Thyroid gland (tissue), 4 donors: ENCODE measurements at regions not wholly inside any gene's neighbourhood (a gene's known extent, or its start where the extent isn't known, plus 50 kb on each side); places are given as distances from the start of the nearest gene placed in this dataset.

Experiments
- DNase-seq, 2 donors: peaks; one replicate each; pipeline ENCODE4 v3.0.0-alpha.2; 2019
- H3K27ac ChIP-seq, 3 donors: fragments of 200-600 bp; sonication (generic); 1 replicate in 2 of 3; 2 replicates in 1 of 3; pipeline ENCODE4 v1.5.1; 2016 to 2019; ENCODE audit warnings: mild to moderate bottlenecking in 1 of 3, moderate library complexity in 1 of 3
- H3K27me3 ChIP-seq: fragments of 200-600 bp; sonication (generic); one replicate; pipeline ENCODE4 v1.5.1; 2019
- H3K36me3 ChIP-seq, 2 donors: fragments of 200-600 bp; sonication (generic); one replicate each; pipeline ENCODE4 v1.5.1; 2016 to 2019
- H3K4me1 ChIP-seq, 2 donors: fragments of 200-600 bp; sonication (generic); one replicate each; pipeline ENCODE4 v1.5.1; 2017 to 2019
- H3K4me3 ChIP-seq, 3 donors: fragments of 200-600 bp; sonication (generic); replicated peaks in 1 of 3; 1 replicate in 2 of 3; 2 replicates in 1 of 3; pipeline ENCODE4 v1.5.1; 2016; ENCODE audit warnings: mild to moderate bottlenecking in 1 of 3
- H3K9me3 ChIP-seq: fragments of 200-600 bp; sonication (generic); one replicate; pipeline ENCODE4 v1.5.1; 2017
- POLR2A ChIP-seq, 2 donors: fragments of 450-650 bp; IDR thresholded peaks; one replicate each; pipeline ENCODE4 v1.6.1; 2017; ENCODE audit warnings: antibody characterized with exemption in 2 of 2, mild to moderate bottlenecking in 2 of 2, moderate library complexity in 1 of 2
- WGBS, 2 donors: methylation state at CpG; one replicate each; pipeline ENCODE4 v1.1.5; 2017; 5-methylcytosine and 5-hydroxymethylcytosine counted together
- intact Hi-C: fragments of 100-400 bp; cut with DNase I; formaldehyde crosslinking; loops from one replicate; pipeline ENCODE4 v1.15.1; 2023
- TF ChIP-seq, protein P1 (sequence below), 6 experiments: fragments of 200-600 bp in 3 of 6; fragments of 450-650 bp in 3 of 6; sonication (generic) in 3 of 6; IDR thresholded peaks; one replicate each; pipeline ENCODE4 v1.5.1; 2016 to 2019; ENCODE audit warnings: antibody characterized with exemption in 6 of 6, mild to moderate bottlenecking in 2 of 6, inconsistent platforms in 1 of 6, moderate library complexity in 1 of 6

DNA sequence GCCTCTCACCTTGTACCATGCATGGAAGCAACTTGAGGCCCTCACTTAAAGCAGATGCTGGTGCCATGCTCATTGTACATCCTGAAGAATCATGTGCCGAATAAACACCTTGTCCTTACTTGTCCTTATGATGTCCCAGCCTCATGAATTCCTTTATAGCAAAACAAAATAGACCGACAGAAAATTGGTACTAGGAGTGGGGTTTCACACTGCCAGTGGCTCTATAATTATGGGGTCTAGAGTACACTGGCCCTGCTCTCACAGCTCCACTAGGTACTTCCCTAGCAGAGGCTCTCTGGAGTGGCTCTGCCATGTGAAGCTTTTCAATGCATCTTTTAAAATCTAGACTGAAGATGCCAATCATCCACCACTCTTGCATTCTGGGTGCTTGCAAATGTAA is 101.2 kb downstream of the HTR1B start:
- H3K4me3 ChIP-seq, result no peak overlapping the region
- 92 to 96% methylated on average over 2 of the region's 2 CpGs for WGBS, 2 donors
- DNase-seq, result no peak
- H3K4me1 ChIP-seq, result no peaks in the 10 kb centered on the region
- no peaks in the 10 kb centered on the region for H3K36me3 ChIP-seq
- intact Hi-C loops, result no loop called here
- no peak overlapping the region for H3K27ac ChIP-seq
- no peaks in the 10 kb centered on the region for H3K9me3 ChIP-seq
- TF ChIP-seq POLR2A (IDR thresholded peaks at IDR 0.05), result no peak
- TF ChIP-seq, protein P1, sequence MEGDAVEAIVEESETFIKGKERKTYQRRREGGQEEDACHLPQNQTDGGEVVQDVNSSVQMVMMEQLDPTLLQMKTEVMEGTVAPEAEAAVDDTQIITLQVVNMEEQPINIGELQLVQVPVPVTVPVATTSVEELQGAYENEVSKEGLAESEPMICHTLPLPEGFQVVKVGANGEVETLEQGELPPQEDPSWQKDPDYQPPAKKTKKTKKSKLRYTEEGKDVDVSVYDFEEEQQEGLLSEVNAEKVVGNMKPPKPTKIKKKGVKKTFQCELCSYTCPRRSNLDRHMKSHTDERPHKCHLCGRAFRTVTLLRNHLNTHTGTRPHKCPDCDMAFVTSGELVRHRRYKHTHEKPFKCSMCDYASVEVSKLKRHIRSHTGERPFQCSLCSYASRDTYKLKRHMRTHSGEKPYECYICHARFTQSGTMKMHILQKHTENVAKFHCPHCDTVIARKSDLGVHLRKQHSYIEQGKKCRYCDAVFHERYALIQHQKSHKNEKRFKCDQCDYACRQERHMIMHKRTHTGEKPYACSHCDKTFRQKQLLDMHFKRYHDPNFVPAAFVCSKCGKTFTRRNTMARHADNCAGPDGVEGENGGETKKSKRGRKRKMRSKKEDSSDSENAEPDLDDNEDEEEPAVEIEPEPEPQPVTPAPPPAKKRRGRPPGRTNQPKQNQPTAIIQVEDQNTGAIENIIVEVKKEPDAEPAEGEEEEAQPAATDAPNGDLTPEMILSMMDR (IDR thresholded peaks at IDR 0.05), result no peak
- no peaks in the 10 kb centered on the region for H3K27me3 ChIP-seq

GRCh38 chr6:77361018-77361417 is 102.3 kb downstream of the HTR1B start:
- 91 to 94% methylated on average over 1 of the region's 1 CpG for WGBS, 2 donors
- Histone ChIP-seq H3K27me3 (no peaks in the 10 kb centered on the region), H3K9me3 (no peaks in the 10 kb centered on the region), H3K27ac (no peak overlapping the region), H3K4me3 (no peak overlapping the region), H3K36me3 (no peaks in the 10 kb centered on the region), H3K4me1 (no peaks in the 10 kb centered on the region)
- TF ChIP-seq, protein P1 (IDR thresholded peaks at IDR 0.05), result no peak
- TF ChIP-seq POLR2A (IDR thresholded peaks at IDR 0.05), result no peak
- intact Hi-C loops, result no loop called here
- DNase-seq, result no peak

DNA sequence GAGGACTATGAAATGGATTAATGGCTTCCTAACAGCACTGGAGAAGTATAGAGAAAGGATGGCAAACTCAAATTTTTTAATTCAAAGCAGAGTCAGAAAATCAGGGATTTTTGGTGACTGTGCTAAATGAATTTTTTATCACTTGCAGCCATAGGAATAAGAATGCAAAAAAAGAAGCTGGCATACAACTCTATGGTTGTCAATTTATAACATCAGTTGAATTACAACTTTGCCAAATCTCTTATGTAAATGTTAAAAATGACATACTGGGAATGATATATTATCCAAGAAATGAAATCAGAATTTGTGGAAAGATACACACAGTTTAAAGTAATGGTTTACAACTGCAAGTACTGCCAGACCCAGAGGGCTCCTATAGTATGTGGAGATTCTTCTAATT is 106.5 kb downstream of the HTR1B start:
- intact Hi-C loops, result no loop called here

GRCh38 chr6:77354581-77354980 is 108.7 kb downstream of the HTR1B start:
- Histone ChIP-seq H3K36me3 (no peaks in the 10 kb centered on the region), H3K27ac (no peak overlapping the region), H3K4me1 (no peaks in the 10 kb centered on the region), H3K27me3 (no peaks in the 10 kb centered on the region), H3K4me3 (no peak overlapping the region), H3K9me3 (no peaks in the 10 kb centered on the region)
- DNase-seq, result no peak
- intact Hi-C loops, result no loop called here
- TF ChIP-seq POLR2A (IDR thresholded peaks at IDR 0.05), result no peak
- TF ChIP-seq, protein P1 (IDR thresholded peaks at IDR 0.05), result no peak

More for the DNA sequence above, 106.5 kb downstream of the HTR1B start:
- Histone ChIP-seq H3K4me3 (no peak overlapping the region), H3K4me1 (no peaks in the 10 kb centered on the region), H3K27me3 (no peaks in the 10 kb centered on the region), H3K27ac (no peak overlapping the region), H3K36me3 (no peaks in the 10 kb centered on the region), H3K9me3 (no peaks in the 10 kb centered on the region)
- TF ChIP-seq, protein P1 (IDR thresholded peaks at IDR 0.05), result no peak
- no peak for TF ChIP-seq POLR2A (IDR thresholded peaks at IDR 0.05)
- no peak for DNase-seq

GRCh38 chr6:77353129-77353528 is 110.2 kb downstream of the HTR1B start:
- intact Hi-C loops, result no loop called here
- Histone ChIP-seq H3K27me3 (no peaks in the 10 kb centered on the region), H3K4me3 (no peak overlapping the region)

More at GRCh38 chr6:77353129-77353528, 110.2 kb downstream of the HTR1B start:
- no peaks in the 10 kb centered on the region for H3K36me3 ChIP-seq
- no peak for DNase-seq
- no peak for TF ChIP-seq POLR2A (IDR thresholded peaks at IDR 0.05)
- TF ChIP-seq, protein P1 (IDR thresholded peaks at IDR 0.05), result no peak
- no peaks in the 10 kb centered on the region for H3K9me3 ChIP-seq
- no peak overlapping the region for H3K27ac ChIP-seq
- no peaks in the 10 kb centered on the region for H3K4me1 ChIP-seq
